Nephron progenitor cell (in vitro differentiated cells): ENCODE measurements at regions not wholly inside any gene's neighbourhood (a gene's known extent, or its start where the extent isn't known, plus 50 kb on each side); places are given as distances from the start of the nearest gene placed in this dataset.

Experiments used
- DNase-seq: peaks from one replicate; pipeline ENCODE4 v3.0.0; 2021
- H3K27ac Mint-ChIP-seq: 2 replicates; pipeline ENCODE4 v1.8.0; 2021; ENCODE audit warnings: mild to moderate bottlenecking, moderate library complexity, mixed read lengths
- H3K27me3 Mint-ChIP-seq: 2 replicates; pipeline ENCODE4 v1.8.0; 2021; ENCODE audit warnings: mild to moderate bottlenecking, low read depth, mixed read lengths; ENCODE audit not compliant: poor library complexity
- H3K36me3 Mint-ChIP-seq: 2 replicates; pipeline ENCODE4 v1.8.0; 2021; ENCODE audit warnings: low read depth, mixed read lengths
- H3K4me1 Mint-ChIP-seq: 2 replicates; pipeline ENCODE4 v1.8.0; 2021; ENCODE audit warnings: mixed read lengths
- H3K4me3 Mint-ChIP-seq: 2 replicates; pipeline ENCODE4 v1.8.0; 2021; ENCODE audit warnings: mild to moderate bottlenecking, moderate library complexity, mixed read lengths
- H3K9me3 Mint-ChIP-seq: 2 replicates; pipeline ENCODE4 v1.8.0; 2021; ENCODE audit warnings: mild to moderate bottlenecking, moderate library complexity, mixed read lengths
- CTCF ChIP-seq: fragments of 200-600 bp; sonication (generic); IDR thresholded peaks from 2 replicates; pipeline ENCODE4 v1.5.0; 2021; ENCODE audit warnings: antibody characterized with exemption

DNA sequence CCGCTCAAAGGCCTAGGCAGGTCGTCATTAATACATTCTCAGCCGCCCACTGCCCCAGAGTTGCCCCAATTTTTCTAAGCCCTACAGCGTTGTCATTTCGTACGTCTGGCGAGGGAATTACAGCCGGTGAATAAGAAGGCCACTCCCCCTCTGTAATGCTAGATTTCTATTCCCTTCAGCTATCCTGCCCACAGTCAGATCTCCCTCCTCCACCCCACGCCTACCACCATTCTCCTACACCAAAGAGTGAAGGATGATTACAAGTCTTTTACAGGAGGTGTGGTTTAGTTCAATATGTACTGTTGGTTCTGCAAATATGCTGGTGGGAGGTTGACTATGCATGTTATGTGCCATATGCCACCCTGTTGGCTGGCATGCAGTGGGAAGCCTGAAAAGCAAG, 83.7 kb upstream of the SMIM15 start:
- Mint-ChIP-seq H3K27ac (no peak overlapping the region), H3K27me3 (peaks cover 6% of the 10 kb centered on the region), H3K4me1 (no peaks in the 10 kb centered on the region), H3K36me3 (no peaks in the 10 kb centered on the region), H3K4me3 (no peak overlapping the region), H3K9me3 (peaks cover 33% of the 10 kb centered on the region)
- DNase-seq, result no peak
- TF ChIP-seq CTCF, result no peak

DNA sequence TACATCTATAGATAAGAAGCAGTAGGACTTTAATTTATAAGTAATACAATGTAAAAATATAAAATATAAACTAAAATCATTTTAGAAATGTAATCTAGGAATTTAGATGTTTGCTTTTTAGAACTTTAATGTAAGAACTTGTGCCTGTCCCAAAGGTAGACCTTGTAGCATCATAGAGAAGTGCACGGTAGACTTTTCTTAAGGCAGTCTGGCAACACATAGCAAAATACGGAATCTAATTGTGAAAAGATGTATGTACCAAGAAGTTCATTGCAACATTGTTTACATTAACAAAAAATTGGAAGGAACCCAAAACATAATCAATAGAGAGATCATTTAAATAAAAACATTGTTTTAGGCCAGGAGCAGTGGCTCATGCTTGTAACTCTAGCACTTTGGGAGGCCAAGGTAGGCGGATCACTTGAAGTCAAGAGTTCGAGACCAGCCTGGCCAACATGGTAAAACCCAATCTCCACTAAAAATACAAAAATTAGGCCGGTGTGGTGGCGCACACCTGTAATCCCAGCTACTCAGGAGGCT, 84.6 kb upstream of the SMIM15 start:
- H3K27ac Mint-ChIP-seq, result no peak overlapping the region
- no peak overlapping the region for H3K4me3 Mint-ChIP-seq
- TF ChIP-seq CTCF, result no peak
- no peaks in the 10 kb centered on the region for H3K36me3 Mint-ChIP-seq
- H3K4me1 Mint-ChIP-seq, result no peaks in the 10 kb centered on the region
- no peak for DNase-seq
- H3K9me3 Mint-ChIP-seq, result peaks cover 29% of the 10 kb centered on the region
- H3K27me3 Mint-ChIP-seq, result peaks cover 5% of the 10 kb centered on the region

DNA sequence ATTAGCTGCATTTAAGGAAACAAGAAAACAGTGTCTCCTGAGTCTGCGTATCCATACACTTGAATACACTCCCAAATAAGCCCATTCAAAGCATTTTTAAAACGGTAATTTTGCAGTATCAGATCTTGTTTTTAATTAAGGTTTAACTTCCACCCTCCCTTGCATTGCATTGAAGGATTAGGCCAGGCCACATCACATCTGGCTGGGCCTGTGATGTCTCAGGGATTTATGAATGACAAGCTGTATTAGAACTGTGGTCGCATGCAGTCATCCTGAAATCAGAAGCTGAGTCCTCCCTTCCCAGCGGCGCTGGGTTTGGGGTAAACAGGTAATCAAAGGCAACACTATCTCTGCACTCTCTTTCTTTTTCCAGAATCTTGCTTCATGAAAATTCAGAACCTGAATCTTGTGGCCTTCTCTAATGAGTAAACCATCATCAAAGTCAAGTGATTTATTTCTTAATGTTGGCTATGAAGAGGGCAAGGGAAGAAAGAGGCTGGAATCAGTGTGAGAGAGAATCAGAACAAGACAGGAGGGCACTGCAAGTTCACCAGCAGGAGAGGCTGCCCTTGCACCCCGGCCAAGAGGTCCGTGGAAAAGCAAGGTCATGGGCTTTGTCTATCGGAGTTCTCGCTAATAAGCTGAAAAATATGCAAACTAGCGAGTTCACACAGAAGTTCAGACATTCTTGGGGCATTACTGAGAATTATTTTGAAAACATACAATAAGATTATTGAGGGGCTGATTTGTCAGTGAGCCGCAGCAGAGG, 80.0 kb upstream of the ZSWIM6 start:
- Mint-ChIP-seq H3K36me3 (no peaks in the 10 kb centered on the region), H3K27me3 (peaks cover 8% of the 10 kb centered on the region), H3K4me3 (no peak overlapping the region), H3K9me3 (peaks cover 19% of the 10 kb centered on the region), H3K4me1 (no peaks in the 10 kb centered on the region), H3K27ac (no peak overlapping the region)
- no peak for DNase-seq
- no peak for TF ChIP-seq CTCF

DNA sequence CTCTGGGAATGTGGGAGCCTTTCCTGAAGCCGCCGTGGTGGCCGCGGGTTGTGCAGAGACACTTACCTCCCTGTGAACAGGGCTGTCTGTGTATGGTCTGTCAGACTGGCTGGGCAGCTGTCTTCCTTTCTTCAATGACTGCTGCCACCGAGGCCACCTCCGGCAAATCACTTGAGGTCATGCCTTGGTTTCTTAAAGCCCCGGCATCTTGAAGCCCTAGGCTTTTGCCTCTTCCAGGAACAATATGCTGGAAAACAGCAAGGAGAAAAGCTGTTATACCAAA, 79.5 kb upstream of the ZSWIM6 start:
- H3K4me1 Mint-ChIP-seq, result no peaks in the 10 kb centered on the region
- no peak for DNase-seq
- H3K27me3 Mint-ChIP-seq, result peaks cover 8% of the 10 kb centered on the region
- H3K4me3 Mint-ChIP-seq, result no peak overlapping the region
- no peaks in the 10 kb centered on the region for H3K36me3 Mint-ChIP-seq
- H3K27ac Mint-ChIP-seq, result no peak overlapping the region
- TF ChIP-seq CTCF, result no peak
- H3K9me3 Mint-ChIP-seq, result peaks cover 19% of the 10 kb centered on the region

- H3K27ac Mint-ChIP-seq, result peak overlapping the region; percentile 42
- no peak overlapping the region for H3K4me3 Mint-ChIP-seq
- DNase-seq, result no peak
- TF ChIP-seq CTCF, result no peak
- H3K36me3 Mint-ChIP-seq, result no peaks in the 10 kb centered on the region
- peaks cover 8% of the 10 kb centered on the region for H3K27me3 Mint-ChIP-seq
- peaks cover 19% of the 10 kb centered on the region for H3K9me3 Mint-ChIP-seq
- H3K4me1 Mint-ChIP-seq, result no peaks in the 10 kb centered on the region
Observed at GRCh38 chr5:61253547-61253946, 78.5 kb upstream of the ZSWIM6 start.

DNA sequence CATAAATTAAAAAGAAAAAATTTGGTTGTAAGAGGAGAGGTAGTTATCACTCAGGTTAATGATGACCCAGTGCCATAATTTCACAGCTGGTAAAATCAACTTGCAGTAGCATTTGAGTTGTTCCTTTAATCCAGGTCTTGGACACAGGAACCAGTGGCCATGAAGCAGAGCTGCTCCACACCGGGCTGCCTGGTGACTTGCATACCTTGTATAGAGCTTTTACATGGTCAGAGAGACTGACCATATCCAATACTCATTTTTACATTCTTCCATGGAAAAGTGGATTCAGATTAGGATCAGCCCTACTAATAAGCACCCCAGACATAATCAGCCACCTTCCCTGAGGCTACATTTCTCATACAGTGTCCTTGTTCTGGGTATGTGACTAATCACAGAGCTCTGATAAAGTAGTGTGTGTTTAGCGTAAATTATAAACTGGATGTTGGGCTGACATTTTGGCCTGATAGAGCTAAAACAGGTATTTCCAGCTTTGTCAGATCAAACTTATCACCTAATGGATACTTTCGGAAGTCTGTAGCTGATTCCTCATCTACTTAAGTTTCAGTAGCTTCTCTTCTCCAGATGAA, 77.0 kb upstream of the ZSWIM6 start:
- Mint-ChIP-seq H3K4me3 (no peak overlapping the region), H3K4me1 (no peaks in the 10 kb centered on the region), H3K27ac (no peak overlapping the region), H3K36me3 (no peaks in the 10 kb centered on the region), H3K27me3 (peaks cover 8% of the 10 kb centered on the region), H3K9me3 (peaks cover 6% of the 10 kb centered on the region)
- no peak for DNase-seq
- no peak for TF ChIP-seq CTCF
